BE2C (cell line): ENCODE measurements at regions not wholly inside any gene's neighbourhood (a gene's known extent, or its start where the extent isn't known, plus 50 kb on each side); places are given as distances from the start of the nearest gene placed in this dataset.
"Not testable (repeated sequence)": the region's sequence is repeated elsewhere in the genome, so short reads cannot be mapped to it uniquely, and the experiment has no call there.

Experiments used
- DNase-seq: peaks from one replicate; pipeline ENCODE4 v3.0.0-alpha.2; 2020
- H3K27me3 ChIP-seq: fragments of 250-450 bp; sonication (Bioruptor Pico); 2 replicates; pipeline ENCODE4 v1.5.1; 2020; ENCODE audit warnings: mild to moderate bottlenecking
- H3K36me3 ChIP-seq: fragments of 250-450 bp; sonication (Bioruptor Pico); 2 replicates; pipeline ENCODE4 v1.5.1; 2020; ENCODE audit warnings: mild to moderate bottlenecking
- H3K4me1 ChIP-seq: fragments of 250-450 bp; sonication (Bioruptor Pico); 2 replicates; pipeline ENCODE4 v1.5.1; 2020
- H3K4me3 ChIP-seq: 2 replicates; pipeline ENCODE4 v1.5.1; 2011; ENCODE audit warnings: low read depth, low read length
- H3K9me3 ChIP-seq: fragments of 250-450 bp; sonication (Bioruptor Pico); 2 replicates; pipeline ENCODE4 v1.5.1; 2020
- CTCF ChIP-seq: IDR thresholded peaks from 2 replicates; pipeline ENCODE4 v1.5.1; 2012; ENCODE audit warnings: mild to moderate bottlenecking, low read depth, low read length

DNA sequence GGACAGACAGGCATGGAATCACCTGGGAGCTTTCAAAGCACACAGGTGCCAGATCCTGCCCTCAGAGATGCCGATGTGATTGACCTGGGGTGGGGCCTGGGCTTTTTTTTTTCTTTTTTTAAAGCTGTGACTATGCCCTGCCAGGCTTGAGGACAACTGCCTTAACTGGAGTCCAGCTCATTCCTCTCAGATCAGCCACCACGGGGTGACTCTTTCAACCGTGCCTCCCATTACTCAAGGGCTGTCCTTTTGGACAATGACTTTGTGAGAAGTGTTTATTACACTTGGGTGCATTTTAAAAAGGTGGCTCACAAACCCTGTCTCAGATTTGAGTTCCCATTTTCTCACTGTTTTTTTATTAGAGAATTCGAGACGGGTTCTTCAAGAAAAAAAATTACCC is 57.1 kb upstream of the RALY start:
- Histone ChIP-seq H3K9me3 (no peaks in the 10 kb centered on the region), H3K4me1 (no peaks in the 10 kb centered on the region), H3K4me3 (no peak overlapping the region), H3K27me3 (no peaks in the 10 kb centered on the region), H3K36me3 (no peaks in the 10 kb centered on the region)
- no peak for DNase-seq
- no peak for TF ChIP-seq CTCF

GRCh38 chr20:33939031-33939430 is 54.7 kb upstream of the RALY start:
- not testable (repeated sequence) for H3K4me1 ChIP-seq, H3K4me3 ChIP-seq, H3K27me3 ChIP-seq, DNase-seq, H3K9me3 ChIP-seq, H3K36me3 ChIP-seq

DNA sequence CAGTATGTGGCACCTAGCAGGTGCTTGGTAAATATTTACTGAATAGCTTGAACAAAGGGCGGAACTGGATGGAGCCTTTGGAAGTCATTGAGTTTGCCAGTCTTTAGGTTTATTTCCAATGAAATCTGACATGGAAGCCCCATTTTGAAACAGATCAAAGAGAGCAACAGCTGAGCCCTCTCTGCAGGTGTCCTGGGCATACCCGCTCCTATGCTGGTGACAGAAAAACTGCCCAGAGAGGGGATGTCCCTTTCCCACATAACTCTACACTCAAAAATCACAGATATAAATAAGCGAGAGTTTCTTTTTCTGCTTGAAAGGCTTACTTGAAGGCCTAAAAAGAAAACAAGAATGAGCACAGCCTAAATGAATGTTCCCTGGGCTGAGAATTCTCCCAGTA is 53.0 kb upstream of the RALY start:
- H3K27me3 ChIP-seq, result no peaks in the 10 kb centered on the region
- H3K4me3 ChIP-seq, result no peak overlapping the region
- H3K36me3 ChIP-seq, result no peaks in the 10 kb centered on the region
- H3K9me3 ChIP-seq, result no peaks in the 10 kb centered on the region
- TF ChIP-seq CTCF, result no peak
- no peak for DNase-seq
- H3K4me1 ChIP-seq, result no peaks in the 10 kb centered on the region
